VCaP (cell line): ENCODE measurements at regions not wholly inside any gene's neighbourhood (a gene's known extent, or its start where the extent isn't known, plus 50 kb on each side); places are given as distances from the start of the nearest gene placed in this dataset.

Source experiments
- H3K27ac ChIP-seq: fragments of 450-650 bp; 2 replicates; pipeline ENCODE4 v1.5.1; 2017
- CTCF ChIP-seq: fragments of 450-650 bp; conservative IDR thresholded peaks from 2 replicates; pipeline ENCODE4 v1.5.1; 2017; ENCODE audit warnings: mild to moderate bottlenecking, moderate library complexity

DNA sequence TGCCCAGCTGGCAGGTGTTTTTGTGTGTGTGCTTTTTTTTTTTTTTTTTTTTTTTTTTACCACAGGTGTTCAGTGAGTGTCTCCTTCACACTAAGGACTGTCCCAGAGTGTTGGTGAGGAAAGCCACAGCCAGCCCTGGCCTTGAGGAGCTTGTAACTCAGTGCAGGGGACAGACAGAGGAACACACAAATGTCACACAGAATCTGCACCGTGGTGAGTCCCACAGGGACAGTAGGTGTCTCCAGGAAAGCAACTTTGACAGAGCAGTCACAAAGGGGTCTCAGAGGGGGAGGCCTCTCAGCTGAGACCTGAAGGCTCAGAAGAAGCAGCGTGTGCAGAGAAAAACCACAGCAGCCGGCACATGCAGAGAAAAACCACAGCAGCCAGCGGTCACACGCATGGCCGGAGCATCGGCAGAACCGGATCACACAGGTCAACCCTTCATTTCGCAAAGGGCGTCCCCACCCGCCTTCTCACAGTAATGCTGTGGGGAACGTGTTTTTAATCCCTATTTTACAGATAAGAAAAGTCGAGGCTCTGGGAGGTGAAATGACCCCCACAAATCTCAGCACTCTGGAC, 101.7 kb upstream of the PRR5 start:
- no peak overlapping the region for H3K27ac ChIP-seq
- no peak for TF ChIP-seq CTCF

DNA sequence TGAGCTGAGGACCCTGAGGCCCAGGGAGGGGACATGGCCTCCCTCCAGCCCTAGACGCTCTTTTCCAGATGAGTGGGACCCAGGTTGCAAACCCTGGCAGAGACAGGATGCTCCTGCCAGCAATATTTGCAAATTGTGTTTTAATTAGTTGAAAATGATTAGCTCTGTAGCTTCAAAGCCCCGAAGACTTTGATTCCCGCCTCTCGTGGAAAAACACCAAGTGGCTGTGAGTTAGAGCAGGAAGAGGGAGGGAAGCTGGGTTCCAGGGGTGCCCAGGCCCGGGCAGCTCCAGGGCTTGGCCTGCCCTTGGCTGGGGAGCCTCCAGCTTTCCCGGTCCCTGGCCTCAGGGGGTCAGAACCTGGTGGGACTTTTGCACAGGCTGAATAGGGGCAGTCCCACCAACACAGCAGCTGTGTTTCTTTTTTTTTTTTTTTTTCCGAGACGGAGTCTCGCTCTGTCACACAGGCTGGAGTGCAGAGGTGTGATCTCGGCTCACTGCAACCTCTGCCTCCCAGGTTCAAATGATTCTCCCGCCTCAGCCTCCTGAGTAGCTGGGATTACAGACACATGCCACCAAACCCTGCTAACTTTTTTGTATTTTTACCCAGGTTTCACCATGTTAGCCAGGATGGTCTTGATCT, 101.6 kb upstream of the RTL6 start:
- H3K27ac ChIP-seq, result no peak overlapping the region
- no peak for TF ChIP-seq CTCF

GRCh38 chr22:44599084-44599483, 101.1 kb upstream of the RTL6 start:
- no peak overlapping the region for H3K27ac ChIP-seq
- no peak for TF ChIP-seq CTCF

DNA sequence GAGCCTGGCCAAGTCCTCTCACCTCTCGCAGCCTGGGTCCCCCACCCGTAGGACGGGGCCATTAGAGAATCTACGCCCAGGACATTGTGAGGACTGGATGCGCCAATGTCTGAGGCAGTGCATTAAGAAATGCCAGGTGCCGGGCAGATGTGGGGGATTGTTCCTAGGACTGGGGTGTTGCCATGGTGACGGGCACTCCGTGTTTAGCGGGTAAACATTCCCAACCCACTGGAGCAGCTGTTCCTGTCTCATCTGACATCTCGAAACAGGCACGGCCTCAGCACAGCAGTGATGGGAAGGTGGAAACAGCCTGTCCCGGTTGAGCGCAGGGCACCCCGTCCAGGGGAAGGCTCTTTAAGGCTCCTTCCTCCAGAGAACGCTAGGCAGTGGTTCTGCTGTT, 99.6 kb upstream of the RTL6 start:
- H3K27ac ChIP-seq, result no peak overlapping the region
- no peak for TF ChIP-seq CTCF

- TF ChIP-seq CTCF, result no peak
- no peak overlapping the region for H3K27ac ChIP-seq
Measured at GRCh38 chr22:44596396-44597125, 98.5 kb upstream of the RTL6 start.

- no peak for TF ChIP-seq CTCF
Measured at GRCh38 chr22:44595841-44596341, 97.9 kb upstream of the RTL6 start.

GRCh38 chr22:44594951-44595350, 96.9 kb upstream of the RTL6 start:
- TF ChIP-seq CTCF, result no peak
- no peak overlapping the region for H3K27ac ChIP-seq

More at GRCh38 chr22:44595841-44596341, 97.9 kb upstream of the RTL6 start:
- no peak overlapping the region for H3K27ac ChIP-seq
